ENCODE measurements at regions not wholly inside any gene's neighbourhood (a gene's known extent, or its start where the extent isn't known, plus 50 kb on each side); places are given as distances from the start of the nearest gene placed in this dataset.

DNA sequence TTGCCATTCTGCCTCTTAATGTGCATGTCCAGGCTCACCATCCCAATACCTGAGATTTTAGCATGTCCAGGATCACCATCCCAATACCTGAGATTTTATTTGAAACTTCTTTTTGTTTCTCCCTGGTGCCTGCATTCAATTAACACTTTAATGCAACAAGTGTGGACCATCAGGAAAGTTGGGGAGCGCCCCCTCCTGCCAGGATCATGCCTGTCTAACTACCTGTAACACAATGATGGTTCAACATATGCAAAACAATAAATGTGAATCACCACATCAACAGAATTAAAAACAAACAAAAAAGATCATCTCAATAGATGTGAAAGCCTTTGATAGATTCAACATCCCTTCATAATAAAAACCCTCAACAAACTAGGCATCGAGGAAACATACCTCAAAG, 1359.5 kb upstream of the DIAPH2 start:
- no peaks in the 10 kb centered on the region for H3K79me2 ChIP-seq (ENCODE audit: control insufficient read depth in 1 of 2, insufficient read depth in 2 of 2, low read length in 2 of 2)
- TF ChIP-seq POU5F1 (IDR thresholded peaks at IDR 0.05; ENCODE audit: low read depth, low read length) (no peak), RAD21 (IDR thresholded peaks at IDR 0.05 in 1 of 2, conservative IDR thresholded peaks at IDR 0.05 in 1 of 2; ENCODE audit: low read depth in 2 of 2, low read length in 2 of 2) (peak in 1 of 2 experiments; percentile 34; a peak in 3 of 4 replicates), CHD2 (IDR thresholded peaks at IDR 0.05; ENCODE audit: low read length) (no peak)
- TF ChIP-seq, protein P1, sequence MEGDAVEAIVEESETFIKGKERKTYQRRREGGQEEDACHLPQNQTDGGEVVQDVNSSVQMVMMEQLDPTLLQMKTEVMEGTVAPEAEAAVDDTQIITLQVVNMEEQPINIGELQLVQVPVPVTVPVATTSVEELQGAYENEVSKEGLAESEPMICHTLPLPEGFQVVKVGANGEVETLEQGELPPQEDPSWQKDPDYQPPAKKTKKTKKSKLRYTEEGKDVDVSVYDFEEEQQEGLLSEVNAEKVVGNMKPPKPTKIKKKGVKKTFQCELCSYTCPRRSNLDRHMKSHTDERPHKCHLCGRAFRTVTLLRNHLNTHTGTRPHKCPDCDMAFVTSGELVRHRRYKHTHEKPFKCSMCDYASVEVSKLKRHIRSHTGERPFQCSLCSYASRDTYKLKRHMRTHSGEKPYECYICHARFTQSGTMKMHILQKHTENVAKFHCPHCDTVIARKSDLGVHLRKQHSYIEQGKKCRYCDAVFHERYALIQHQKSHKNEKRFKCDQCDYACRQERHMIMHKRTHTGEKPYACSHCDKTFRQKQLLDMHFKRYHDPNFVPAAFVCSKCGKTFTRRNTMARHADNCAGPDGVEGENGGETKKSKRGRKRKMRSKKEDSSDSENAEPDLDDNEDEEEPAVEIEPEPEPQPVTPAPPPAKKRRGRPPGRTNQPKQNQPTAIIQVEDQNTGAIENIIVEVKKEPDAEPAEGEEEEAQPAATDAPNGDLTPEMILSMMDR (IDR thresholded peaks at IDR 0.05; ENCODE audit: control extremely low read depth in 1 of 3, insufficient read depth in 1 of 3, low read depth in 1 of 3, low read length in 3 of 3): peak in 2 of 3 experiments; percentile 17 to 18; a peak in 2 of 4 replicates
- no peak overlapping the region for H2AK5ac ChIP-seq (ENCODE audit: low read depth, low read length)
- H3K4ac ChIP-seq (replicated peaks; ENCODE audit: insufficient read length, low read depth, low read length): no peak overlapping the region
- no peaks in the 10 kb centered on the region for H3K36me3 ChIP-seq (ENCODE audit: control insufficient read depth in 2 of 4, insufficient read depth in 4 of 4, low read length in 3 of 4)
- no peak overlapping the region for H4K91ac ChIP-seq (replicated peaks; ENCODE audit: insufficient read length, low read length)
- no peak overlapping the region for H4K5ac ChIP-seq (ENCODE audit: insufficient read length, low read depth, low read length)
- H2BK15ac ChIP-seq (ENCODE audit: low read length): no peak overlapping the region
- H3K18ac ChIP-seq (ENCODE audit: extremely low read depth, low read length): no peak overlapping the region
- no peak overlapping the region for H3K56ac ChIP-seq (replicated peaks; ENCODE audit: insufficient read length, low read depth, low read length)
- ChIA-PET POLR2A (ENCODE audit: partially characterized antibody) (no interaction called here), CTCF (ENCODE audit: partially characterized antibody) (no interaction called here)
- H3K4me1 ChIP-seq (replicated peaks in 1 of 4; ENCODE audit: control insufficient read depth in 3 of 4, insufficient read depth in 4 of 4, low read length in 3 of 4): no peaks in the 10 kb centered on the region
- no peak overlapping the region for H2BK5ac ChIP-seq (ENCODE audit: low read depth, low read length)
- H2AFZ ChIP-seq (ENCODE audit: low read length): no peak overlapping the region
- H3K23ac ChIP-seq (ENCODE audit: insufficient read length): no peak overlapping the region
- no peak overlapping the region for H2BK20ac ChIP-seq (ENCODE audit: low read length)
- H3K9ac ChIP-seq (replicated peaks in 1 of 4; ENCODE audit: extremely low read depth in 1 of 4, low read depth in 3 of 4, low read length in 3 of 4): no peak overlapping the region
- WGBS, 2 experiments (ENCODE audit: extremely low coverage in 1 of 2, insufficient coverage in 1 of 2, insufficient read length in 1 of 2, insufficient replicate concordance in 2 of 2, low coverage in 1 of 2, low lambda C conversion rate in 2 of 2, missing lambda C conversion rate in 1 of 2): 59% methylated on average over 2 of the region's 2 CpGs; no CpG with 5 or more reads in 1 of the 2 experiments
- no peaks in the 10 kb centered on the region for H3K23me2 ChIP-seq (ENCODE audit: low read depth, low read length)
- H3K27ac ChIP-seq (ENCODE audit: low read depth, low read length): no peak overlapping the region
- H2BK12ac ChIP-seq (ENCODE audit: low read depth, low read length): no peak overlapping the region
- no peaks in the 10 kb centered on the region for H3K27me3 ChIP-seq (replicated peaks in 1 of 4; ENCODE audit: control insufficient read depth in 3 of 4, extremely low read depth in 1 of 4, insufficient read depth in 3 of 4, low read length in 3 of 4)
- no peak overlapping the region for H3K4me2 ChIP-seq (ENCODE audit: insufficient read depth in 1 of 2, low read depth in 2 of 2, low read length in 2 of 2)
- H2BK120ac ChIP-seq (replicated peaks; ENCODE audit: low read depth, low read length): no peak overlapping the region
- H3K79me1 ChIP-seq (ENCODE audit: low read depth, low read length): no peaks in the 10 kb centered on the region
- no peaks in the 10 kb centered on the region for H3K9me3 ChIP-seq (ENCODE audit: insufficient read depth in 2 of 2, low read depth in 1 of 2, low read length in 1 of 2)
- no peak overlapping the region for H3K4me3 ChIP-seq (ENCODE audit: extremely low read depth in 1 of 4, insufficient read depth in 2 of 4, low read depth in 3 of 4, low read length in 4 of 4)
- FAIRE-seq (peak; percentile 24), DNase-seq (ENCODE audit: low read depth in 1 of 2, low spot score in 2 of 2) (no peak)
- H4K8ac ChIP-seq (ENCODE audit: extremely low read depth, insufficient read depth, low read length): no peak overlapping the region
- no peaks in the 10 kb centered on the region for H4K20me1 ChIP-seq (replicated peaks in 1 of 2; ENCODE audit: control insufficient read depth in 1 of 2, insufficient read depth in 2 of 2, low read length in 2 of 2)
- H3K14ac ChIP-seq (ENCODE audit: insufficient read length): no peak overlapping the region

All from H1 (cell line).